ENCODE measurements at regions not wholly inside any gene's neighbourhood (a gene's known extent, or its start where the extent isn't known, plus 50 kb on each side); places are given as distances from the start of the nearest gene placed in this dataset.
"Not testable (repeated sequence)": the region's sequence is repeated elsewhere in the genome, so short reads cannot be mapped to it uniquely, and the experiment has no call there.

- FAIRE-seq (no peak), DNase-seq (ENCODE audit: insufficient read length, low spot score) (no peak)
- no peak for TF ChIP-seq POLR2AphosphoS5 (IDR thresholded peaks at IDR 0.05; ENCODE audit: low read depth, low read length)
- no peak for TF ChIP-seq POLR2A (IDR thresholded peaks at IDR 0.05; ENCODE audit: low read depth, low read length)
- no peak for TF ChIP-seq PAX5 (IDR thresholded peaks at IDR 0.05; ENCODE audit: insufficient read depth, low read length, severe bottlenecking)
- no peak for TF ChIP-seq TAF1 (IDR thresholded peaks at IDR 0.05; ENCODE audit: low read depth, low read length)
- TF ChIP-seq SPI1 (IDR thresholded peaks at IDR 0.05; ENCODE audit: low read depth, low read length): no peak
- TF ChIP-seq POU2F2 (IDR thresholded peaks at IDR 0.05; ENCODE audit: low read depth, low read length): no peak
These were observed 330.8 kb downstream of the BCKDHB start for GRCh38 chr6:80437221-80437620.

GRCh38 chr6:80436663-80437062 lies 330.2 kb downstream of the BCKDHB start:
- DNase-seq (ENCODE audit: insufficient read length, low spot score) (no peak), FAIRE-seq (no peak)
- TF ChIP-seq POLR2AphosphoS5 (IDR thresholded peaks at IDR 0.05; ENCODE audit: low read depth, low read length) (no peak), POU2F2 (IDR thresholded peaks at IDR 0.05; ENCODE audit: low read depth, low read length) (no peak), TAF1 (IDR thresholded peaks at IDR 0.05; ENCODE audit: low read depth, low read length) (no peak), POLR2A (IDR thresholded peaks at IDR 0.05; ENCODE audit: low read depth, low read length) (no peak), SPI1 (IDR thresholded peaks at IDR 0.05; ENCODE audit: low read depth, low read length) (no peak), PAX5 (IDR thresholded peaks at IDR 0.05; ENCODE audit: insufficient read depth, low read length, severe bottlenecking) (no peak)

GRCh38 chr6:80435457-80435856 lies 329.0 kb downstream of the BCKDHB start:
- DNase-seq (ENCODE audit: insufficient read length, low spot score) (no peak), FAIRE-seq (no peak)
- TF ChIP-seq PAX5 (IDR thresholded peaks at IDR 0.05; ENCODE audit: insufficient read depth, low read length, severe bottlenecking): no peak
- no peak for TF ChIP-seq TAF1 (IDR thresholded peaks at IDR 0.05; ENCODE audit: low read depth, low read length)
- TF ChIP-seq POLR2AphosphoS5 (IDR thresholded peaks at IDR 0.05; ENCODE audit: low read depth, low read length): no peak
- no peak for TF ChIP-seq SPI1 (IDR thresholded peaks at IDR 0.05; ENCODE audit: low read depth, low read length)
- no peak for TF ChIP-seq POLR2A (IDR thresholded peaks at IDR 0.05; ENCODE audit: low read depth, low read length)

GRCh38 chr6:80434691-80435350 lies 328.4 kb downstream of the BCKDHB start:
- DNase-seq (ENCODE audit: insufficient read length, low spot score): no peak

GRCh38 chr6:80433673-80434025 lies 327.2 kb downstream of the BCKDHB start:
- TF ChIP-seq PAX5 (IDR thresholded peaks at IDR 0.05; ENCODE audit: insufficient read depth, low read length, severe bottlenecking) (no peak), TAF1 (IDR thresholded peaks at IDR 0.05; ENCODE audit: low read depth, low read length) (no peak), SPI1 (IDR thresholded peaks at IDR 0.05; ENCODE audit: low read depth, low read length) (no peak), POU2F2 (IDR thresholded peaks at IDR 0.05; ENCODE audit: low read depth, low read length) (no peak), POLR2A (IDR thresholded peaks at IDR 0.05; ENCODE audit: low read depth, low read length) (no peak), POLR2AphosphoS5 (IDR thresholded peaks at IDR 0.05; ENCODE audit: low read depth, low read length) (no peak)

More at GRCh38 chr6:80434691-80435350, 328.4 kb downstream of the BCKDHB start:
- TF ChIP-seq TAF1 (IDR thresholded peaks at IDR 0.05; ENCODE audit: low read depth, low read length) (no peak), PAX5 (IDR thresholded peaks at IDR 0.05; ENCODE audit: insufficient read depth, low read length, severe bottlenecking) (no peak), POLR2A (IDR thresholded peaks at IDR 0.05; ENCODE audit: low read depth, low read length) (no peak), POLR2AphosphoS5 (IDR thresholded peaks at IDR 0.05; ENCODE audit: low read depth, low read length) (no peak), SPI1 (IDR thresholded peaks at IDR 0.05; ENCODE audit: low read depth, low read length) (no peak), POU2F2 (IDR thresholded peaks at IDR 0.05; ENCODE audit: low read depth, low read length) (no peak)
- FAIRE-seq: no peak

GRCh38 chr6:80433010-80433672 lies 326.7 kb downstream of the BCKDHB start:
- TF ChIP-seq POLR2A (IDR thresholded peaks at IDR 0.05; ENCODE audit: low read depth, low read length) (no peak), POLR2AphosphoS5 (IDR thresholded peaks at IDR 0.05; ENCODE audit: low read depth, low read length) (no peak), SPI1 (IDR thresholded peaks at IDR 0.05; ENCODE audit: low read depth, low read length) (no peak), PAX5 (IDR thresholded peaks at IDR 0.05; ENCODE audit: insufficient read depth, low read length, severe bottlenecking) (no peak), TAF1 (IDR thresholded peaks at IDR 0.05; ENCODE audit: low read depth, low read length) (no peak), POU2F2 (IDR thresholded peaks at IDR 0.05; ENCODE audit: low read depth, low read length) (no peak)
- no peak for FAIRE-seq
- no peak for DNase-seq (ENCODE audit: insufficient read length, low spot score)

More at GRCh38 chr6:80433673-80434025, 327.2 kb downstream of the BCKDHB start:
- FAIRE-seq (no peak), DNase-seq (ENCODE audit: insufficient read length, low spot score) (no peak)

GRCh38 chr6:80425089-80425823 lies 318.8 kb downstream of the BCKDHB start:
- TF ChIP-seq PAX5 (IDR thresholded peaks at IDR 0.05; ENCODE audit: insufficient read depth, low read length, severe bottlenecking) (no peak), POLR2AphosphoS5 (IDR thresholded peaks at IDR 0.05; ENCODE audit: low read depth, low read length) (no peak)
- no peak for DNase-seq (ENCODE audit: insufficient read length, low spot score)
- no peak for FAIRE-seq

GRCh38 chr6:80411486-80411885 lies 305.0 kb downstream of the BCKDHB start:
- no peak for TF ChIP-seq SPI1 (IDR thresholded peaks at IDR 0.05; ENCODE audit: low read depth, low read length)
- TF ChIP-seq POU2F2 (IDR thresholded peaks at IDR 0.05; ENCODE audit: low read depth, low read length): no peak
- no peak for TF ChIP-seq POLR2A (IDR thresholded peaks at IDR 0.05; ENCODE audit: low read depth, low read length)
- no peak for TF ChIP-seq POLR2AphosphoS5 (IDR thresholded peaks at IDR 0.05; ENCODE audit: low read depth, low read length)
- TF ChIP-seq PAX5 (IDR thresholded peaks at IDR 0.05; ENCODE audit: insufficient read depth, low read length, severe bottlenecking): no peak
- TF ChIP-seq TAF1 (IDR thresholded peaks at IDR 0.05; ENCODE audit: low read depth, low read length): no peak
- DNase-seq (ENCODE audit: insufficient read length, low spot score): no peak
- no peak for FAIRE-seq

DNA sequence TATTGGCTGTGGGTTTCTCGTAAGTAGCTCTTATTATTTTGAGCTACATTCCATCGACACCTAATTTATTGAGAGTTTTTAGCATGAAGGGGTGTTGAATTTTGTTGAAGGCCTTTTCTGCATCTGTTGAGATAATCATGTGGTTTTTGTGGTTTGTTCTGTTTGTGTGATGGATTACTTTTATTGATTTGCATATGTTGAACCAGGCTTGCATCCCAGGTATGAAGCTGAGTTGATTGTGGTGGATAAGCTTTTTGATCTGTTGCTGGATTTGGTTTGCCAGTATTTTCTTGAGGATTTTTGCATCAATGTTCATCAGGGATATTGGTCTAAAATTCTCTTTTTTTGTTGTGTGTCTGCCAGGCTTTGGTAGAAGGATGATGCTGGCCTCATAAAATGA lies 301.5 kb downstream of the BCKDHB start:
- FAIRE-seq; DNase-seq (ENCODE audit: insufficient read length, low spot score): not testable (repeated sequence)

All from GM12891 (cell line).